Ovary (tissue), 7 donors: ENCODE measurements at regions not wholly inside any gene's neighbourhood (a gene's known extent, or its start where the extent isn't known, plus 50 kb on each side); places are given as distances from the start of the nearest gene placed in this dataset.

Experiments used
- DNase-seq, 5 donors: peaks; one replicate each; pipeline ENCODE4 v3.0.0-alpha.2; 2019 to 2020
- H3K27ac ChIP-seq, 2 donors: fragments of 200-600 bp; one replicate each; pipeline versions ENCODE4 v1.5.1 to v1.8.0; 2019 to 2022
- H3K27me3 ChIP-seq: fragments of 200-600 bp; one replicate; pipeline ENCODE4 v1.8.0; 2022
- H3K36me3 ChIP-seq: fragments of 200-600 bp; sonication (generic); one replicate; pipeline ENCODE4 v1.5.1; 2019
- H3K4me1 ChIP-seq: one replicate; pipeline ENCODE4 v1.8.1; 2013; ENCODE audit warnings: mild to moderate bottlenecking, moderate library complexity; ENCODE audit not compliant: insufficient read depth
- H3K4me3 ChIP-seq: fragments of 200-600 bp; sonication (generic); one replicate; pipeline ENCODE4 v1.5.1; 2017
- H3K9me3 ChIP-seq, 2 donors: fragments of 200-600 bp in 1 of 2; sonication (generic) in 1 of 2; one replicate each; pipeline versions ENCODE4 v1.5.1 to v1.8.1; 2013 to 2019; ENCODE audit warnings: mild to moderate bottlenecking in 1 of 2, moderate library complexity in 1 of 2
- CTCF ChIP-seq, 3 donors: fragments of 450-650 bp in 2 of 3; fragments of 200-600 bp in 1 of 3; IDR thresholded peaks; one replicate each; pipeline versions ENCODE4 v1.5.1 to v1.8.0; 2016 to 2022; ENCODE audit warnings: antibody characterized with exemption in 3 of 3, mild to moderate bottlenecking in 1 of 3
- EP300 ChIP-seq: sonication (generic); formaldehyde crosslinking; IDR thresholded peaks from one replicate; pipeline ENCODE4 v1.6.1; 2017; ENCODE audit warnings: antibody characterized with exemption
- POLR2A ChIP-seq: fragments of 450-650 bp; IDR thresholded peaks from one replicate; pipeline ENCODE4 v1.6.1; 2017; ENCODE audit warnings: antibody characterized with exemption, mild to moderate bottlenecking, moderate library complexity
- WGBS, 3 donors: extraction: QIAGEN DNeasy Blood & Tissue Kit in 1 of 3; methylation state at CpG; one replicate each; pipeline versions ENCODE4 v1.1.5 to v1.1.7; 2013 to 2017; 5-methylcytosine and 5-hydroxymethylcytosine counted together
- intact Hi-C, 4 donors: fragments of 100-400 bp; cut with DNase I; formaldehyde crosslinking; loops; one replicate each; pipeline versions ENCODE4 v1.11.0 to v1.15.1; 2022 to 2023
- donor health status: DM: no; HTN: no; CAD: no; lungs with moderate emphysema.
- donor health status: DM: no; HTN: no; CAD: no.
- donor health status: Bipolar disorder and iron deficiency.
- donor health status: DM: no; HTN: no; CAD: no.
- donor health status: DM: yes; HTN: yes; CAD: no.

- H3K27ac ChIP-seq: no peak overlapping the region
- WGBS, 3 donors: 52 to 66% (median 60%) methylated on average over 5 of the region's 5 CpGs
- intact Hi-C loops: loop anchor here in 1 of 4 donors (10.0 kb wide), 1 partner anchor 509 kb away; the partner anchor contains the start of gene CITED2
These were observed 509.3 kb upstream of the CITED2 start for GRCh38 chr6:139883776-139884175.

GRCh38 chr6:139882977-139883728 is 508.7 kb upstream of the CITED2 start:
- DNase-seq: no peak
- Histone ChIP-seq H3K4me3 (no peak overlapping the region), H3K27me3 (no peaks in the 10 kb centered on the region), H3K27ac (peak overlapping the region in 1 of 2 donors; percentile 13), H3K9me3 (no peaks in the 10 kb centered on the region), H3K36me3 (no peaks in the 10 kb centered on the region), H3K4me1 (peaks cover 4% of the 10 kb centered on the region)
- WGBS, 3 donors: 52 to 64% (median 56%) methylated on average over 3 of the region's 3 CpGs
- TF ChIP-seq CTCF (IDR thresholded peaks at IDR 0.05) (no peak), EP300 (no peak), POLR2A (no peak)
- intact Hi-C loops: loop anchor here in 1 of 4 donors (10.0 kb wide), 1 partner anchor 508 kb away; the partner anchor contains the start of gene CITED2

More at GRCh38 chr6:139883776-139884175, 509.3 kb upstream of the CITED2 start:
- no peak overlapping the region for H3K4me3 ChIP-seq
- H3K9me3 ChIP-seq: no peaks in the 10 kb centered on the region
- no peaks in the 10 kb centered on the region for H3K27me3 ChIP-seq
- TF ChIP-seq POLR2A (no peak), CTCF (IDR thresholded peaks at IDR 0.05) (no peak), EP300 (no peak)
- H3K36me3 ChIP-seq: no peaks in the 10 kb centered on the region
- DNase-seq: no peak
- peaks cover 7% of the 10 kb centered on the region for H3K4me1 ChIP-seq

GRCh38 chr6:139882234-139882633 is 507.8 kb upstream of the CITED2 start:
- Histone ChIP-seq H3K4me1 (peaks cover 4% of the 10 kb centered on the region), H3K9me3 (no peaks in the 10 kb centered on the region), H3K36me3 (no peaks in the 10 kb centered on the region), H3K27me3 (no peaks in the 10 kb centered on the region), H3K4me3 (no peak overlapping the region), H3K27ac (peak overlapping the region in 1 of 2 donors; percentile 35)
- 9 to 16% (median 10%) methylated on average over 6 of the region's 6 CpGs for WGBS, 3 donors
- no peak for TF ChIP-seq EP300
- no peak for TF ChIP-seq CTCF (IDR thresholded peaks at IDR 0.05)
- no peak for TF ChIP-seq POLR2A
- intact Hi-C loops: loop anchor here in 1 of 4 donors (10.0 kb wide), 1 partner anchor 507 kb away; the partner anchor contains the start of gene CITED2
- DNase-seq: no peak

GRCh38 chr6:139881728-139882211 is 507.3 kb upstream of the CITED2 start:
- 80 to 87% (median 85%) methylated on average over 2 of the region's 2 CpGs for WGBS, 3 donors
- no peaks in the 10 kb centered on the region for H3K9me3 ChIP-seq
- intact Hi-C loops: loop anchor here in 1 of 4 donors (10.0 kb wide), 1 partner anchor 507 kb away; the partner anchor contains the start of gene CITED2
- peak in 1 of 5 donors; percentile 26 for DNase-seq
- no peak overlapping the region for H3K4me3 ChIP-seq
- peaks cover 4% of the 10 kb centered on the region for H3K4me1 ChIP-seq
- no peaks in the 10 kb centered on the region for H3K27me3 ChIP-seq
- no peaks in the 10 kb centered on the region for H3K36me3 ChIP-seq
- peak overlapping the region in 1 of 2 donors; percentile 35 for H3K27ac ChIP-seq
- peak in 2 of 3 donors; percentile 12 to 18 for TF ChIP-seq CTCF (IDR thresholded peaks at IDR 0.05)
- TF ChIP-seq EP300: no peak
